ENCODE measurements at regions not wholly inside any gene's neighbourhood (a gene's known extent, or its start where the extent isn't known, plus 50 kb on each side); places are given as distances from the start of the nearest gene placed in this dataset.

DNA sequence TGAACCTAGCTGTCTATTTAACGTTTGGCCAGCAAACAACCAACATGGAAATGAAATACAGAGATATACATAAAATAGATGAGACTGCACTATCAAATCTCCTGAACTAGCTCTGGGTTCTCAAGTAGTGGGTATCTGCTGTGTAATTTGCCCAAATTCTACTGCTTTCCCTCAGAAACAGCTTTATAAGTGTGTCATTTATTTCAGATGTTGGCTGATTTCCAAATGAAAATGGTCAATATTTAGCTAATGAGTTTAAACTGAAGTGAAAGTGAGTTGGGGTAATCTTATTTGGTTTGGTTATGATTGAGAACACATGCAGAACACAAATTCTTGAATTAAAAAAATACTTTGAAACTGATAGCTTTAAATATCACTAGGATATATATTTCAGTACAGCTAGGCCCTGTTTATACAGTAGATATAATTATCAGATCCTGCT is 601.7 kb upstream of the CXADR start:
- no peaks in the 10 kb centered on the region for H3K36me3 ChIP-seq
- TF ChIP-seq, protein P1, sequence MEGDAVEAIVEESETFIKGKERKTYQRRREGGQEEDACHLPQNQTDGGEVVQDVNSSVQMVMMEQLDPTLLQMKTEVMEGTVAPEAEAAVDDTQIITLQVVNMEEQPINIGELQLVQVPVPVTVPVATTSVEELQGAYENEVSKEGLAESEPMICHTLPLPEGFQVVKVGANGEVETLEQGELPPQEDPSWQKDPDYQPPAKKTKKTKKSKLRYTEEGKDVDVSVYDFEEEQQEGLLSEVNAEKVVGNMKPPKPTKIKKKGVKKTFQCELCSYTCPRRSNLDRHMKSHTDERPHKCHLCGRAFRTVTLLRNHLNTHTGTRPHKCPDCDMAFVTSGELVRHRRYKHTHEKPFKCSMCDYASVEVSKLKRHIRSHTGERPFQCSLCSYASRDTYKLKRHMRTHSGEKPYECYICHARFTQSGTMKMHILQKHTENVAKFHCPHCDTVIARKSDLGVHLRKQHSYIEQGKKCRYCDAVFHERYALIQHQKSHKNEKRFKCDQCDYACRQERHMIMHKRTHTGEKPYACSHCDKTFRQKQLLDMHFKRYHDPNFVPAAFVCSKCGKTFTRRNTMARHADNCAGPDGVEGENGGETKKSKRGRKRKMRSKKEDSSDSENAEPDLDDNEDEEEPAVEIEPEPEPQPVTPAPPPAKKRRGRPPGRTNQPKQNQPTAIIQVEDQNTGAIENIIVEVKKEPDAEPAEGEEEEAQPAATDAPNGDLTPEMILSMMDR (IDR thresholded peaks at IDR 0.05; ENCODE audit: low read depth, low read length) = no peak
- H3K27me3 ChIP-seq = no peaks in the 10 kb centered on the region
- peaks cover 11% of the 10 kb centered on the region for H3K4me1 ChIP-seq
- no peaks in the 10 kb centered on the region for H3K9me3 ChIP-seq
- 0 out of 2 replicates have a peak overlapping the region, but pooled peaks have one; percentile 4 for H3K4me3 ChIP-seq (ENCODE audit: low read depth, low read length)
- no peak for DNase-seq

DNA sequence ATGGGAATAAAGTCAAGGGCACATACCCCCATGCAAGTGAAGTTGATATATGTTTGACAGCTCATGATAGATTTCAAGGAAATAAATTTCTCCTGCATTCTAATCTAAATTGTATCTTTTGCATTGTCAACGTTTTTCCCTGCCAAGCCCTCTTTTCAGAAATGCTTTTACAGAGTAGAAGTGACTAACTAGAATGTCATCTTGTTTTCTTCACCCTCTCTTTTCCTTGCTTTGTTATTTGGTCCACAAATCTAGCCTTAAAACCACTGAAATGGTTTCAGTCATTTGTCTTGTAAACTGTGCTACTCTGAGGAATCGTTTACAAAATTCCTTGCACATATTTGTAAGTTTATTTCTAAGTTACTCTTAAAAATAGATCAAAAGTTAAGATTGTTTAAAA is 600.8 kb upstream of the CXADR start:
- TF ChIP-seq, protein P1 (IDR thresholded peaks at IDR 0.05; ENCODE audit: low read depth, low read length) = no peak
- Histone ChIP-seq H3K4me3 (ENCODE audit: low read depth, low read length) (no peak overlapping the region), H3K9me3 (no peaks in the 10 kb centered on the region), H3K27me3 (no peaks in the 10 kb centered on the region), H3K36me3 (no peaks in the 10 kb centered on the region), H3K4me1 (peaks cover 11% of the 10 kb centered on the region)
- DNase-seq = no peak

DNA sequence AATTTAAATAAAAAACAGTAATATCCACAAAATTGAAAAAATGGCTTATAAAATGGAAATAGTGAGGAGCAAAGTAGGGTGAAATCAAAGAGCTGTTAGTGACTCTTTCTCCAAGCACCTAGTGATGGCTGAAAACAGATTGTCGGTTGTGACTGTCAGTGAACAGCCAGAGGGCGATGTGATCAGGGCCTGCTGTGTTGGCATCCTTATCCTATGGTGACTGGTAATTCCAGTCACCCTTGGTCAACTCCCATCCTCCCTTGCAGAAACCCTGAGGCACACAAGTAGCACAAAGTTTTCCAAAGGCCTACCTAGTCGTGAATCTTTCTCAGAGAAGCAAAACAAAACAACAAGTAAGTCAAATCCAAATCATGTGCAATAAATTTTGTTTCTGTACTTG is 599.8 kb upstream of the CXADR start:
- Histone ChIP-seq H3K27me3 (no peaks in the 10 kb centered on the region), H3K4me3 (ENCODE audit: low read depth, low read length) (no peak overlapping the region), H3K9me3 (no peaks in the 10 kb centered on the region), H3K36me3 (no peaks in the 10 kb centered on the region), H3K4me1 (peaks cover 11% of the 10 kb centered on the region)
- TF ChIP-seq, protein P1 (IDR thresholded peaks at IDR 0.05; ENCODE audit: low read depth, low read length) = peak; percentile 64
- DNase-seq = peak; percentile 52

DNA sequence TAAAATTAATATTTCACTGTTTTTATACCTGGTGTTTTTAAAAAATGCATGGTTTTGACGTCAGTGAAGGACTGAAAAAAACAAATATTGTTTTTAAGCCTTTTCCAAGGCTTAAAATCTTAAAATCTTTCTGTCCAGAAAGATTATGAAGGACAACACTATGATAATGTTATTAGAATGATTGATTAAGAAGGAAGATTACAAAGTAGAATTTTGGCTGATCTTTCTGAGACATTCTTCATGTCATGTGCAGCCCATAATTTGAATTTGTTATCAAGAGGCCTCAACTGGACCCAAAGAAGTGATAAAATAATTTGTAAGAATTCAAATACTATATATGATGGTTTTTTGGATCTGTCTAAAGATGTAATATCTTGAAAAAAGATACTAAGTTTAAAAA is 584.4 kb upstream of the CXADR start:
- no peak for DNase-seq
- H3K9me3 ChIP-seq = no peaks in the 10 kb centered on the region
- H3K27me3 ChIP-seq = no peaks in the 10 kb centered on the region
- TF ChIP-seq, protein P1 (IDR thresholded peaks at IDR 0.05; ENCODE audit: low read depth, low read length) = no peak
- H3K4me1 ChIP-seq = peaks cover 5% of the 10 kb centered on the region; the same call in 1 of the 2 replicates
- no peaks in the 10 kb centered on the region for H3K36me3 ChIP-seq
- no peak overlapping the region for H3K4me3 ChIP-seq (ENCODE audit: low read depth, low read length)

DNA sequence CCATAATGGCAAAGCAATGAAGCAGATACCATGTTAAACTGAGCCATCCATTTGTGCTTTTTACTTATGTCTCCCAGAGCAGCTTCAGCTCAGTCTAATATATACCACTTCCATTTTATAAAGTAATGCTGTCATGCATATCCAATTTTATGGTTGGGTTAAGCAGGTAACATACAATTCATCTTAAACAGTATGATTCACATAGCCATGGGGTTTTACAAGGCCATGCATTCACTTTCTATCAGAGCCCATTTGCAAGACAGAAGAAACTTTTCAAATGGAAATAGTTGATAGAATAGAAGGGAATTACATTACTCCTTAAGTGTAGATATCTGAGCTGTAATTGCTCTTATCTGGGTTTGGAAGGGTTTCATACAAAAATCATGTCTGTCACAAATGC is 580.5 kb upstream of the CXADR start:
- H3K4me3 ChIP-seq (ENCODE audit: low read depth, low read length) = no peak overlapping the region
- no peaks in the 10 kb centered on the region for H3K36me3 ChIP-seq
- peaks cover 5% of the 10 kb centered on the region; the same call in 1 of the 2 replicates for H3K4me1 ChIP-seq
- TF ChIP-seq, protein P1 (IDR thresholded peaks at IDR 0.05; ENCODE audit: low read depth, low read length) = no peak
- no peaks in the 10 kb centered on the region for H3K9me3 ChIP-seq
- DNase-seq = no peak
- no peaks in the 10 kb centered on the region for H3K27me3 ChIP-seq

DNA sequence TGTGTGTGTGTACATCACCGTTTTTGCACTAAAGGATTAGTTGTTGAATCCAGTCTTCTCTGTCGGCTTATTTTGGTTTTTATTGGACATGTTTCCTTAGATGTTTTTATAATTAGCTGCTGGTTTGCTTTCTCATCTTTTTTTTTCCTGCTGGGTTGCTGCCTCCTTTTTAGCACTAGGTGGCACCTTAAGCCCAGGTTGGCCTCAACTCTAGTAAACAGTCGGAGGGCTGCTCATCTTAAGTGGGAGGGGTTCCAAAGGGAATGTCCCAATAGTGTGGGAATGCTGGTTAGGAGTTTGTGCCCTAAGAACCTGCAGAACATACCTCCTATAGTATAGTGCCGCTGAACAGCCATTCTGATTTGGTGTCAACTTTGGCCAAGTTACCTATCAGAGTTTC is 570.1 kb upstream of the CXADR start:
- TF ChIP-seq, protein P1 (IDR thresholded peaks at IDR 0.05; ENCODE audit: low read depth, low read length) = peak; percentile 88

More for the DNA sequence above, 570.1 kb upstream of the CXADR start:
- Histone ChIP-seq H3K27me3 (no peaks in the 10 kb centered on the region), H3K9me3 (no peaks in the 10 kb centered on the region), H3K4me1 (no peaks in the 10 kb centered on the region), H3K4me3 (ENCODE audit: low read depth, low read length) (no peak overlapping the region), H3K36me3 (no peaks in the 10 kb centered on the region)
- peak; percentile 50 for DNase-seq
